ENCODE measurements at regions not wholly inside any gene's neighbourhood (a gene's known extent, or its start where the extent isn't known, plus 50 kb on each side); places are given as distances from the start of the nearest gene placed in this dataset.
A peak's percentile ranks its signal among the peaks of the same experiment; 100 is the strongest.

DNA sequence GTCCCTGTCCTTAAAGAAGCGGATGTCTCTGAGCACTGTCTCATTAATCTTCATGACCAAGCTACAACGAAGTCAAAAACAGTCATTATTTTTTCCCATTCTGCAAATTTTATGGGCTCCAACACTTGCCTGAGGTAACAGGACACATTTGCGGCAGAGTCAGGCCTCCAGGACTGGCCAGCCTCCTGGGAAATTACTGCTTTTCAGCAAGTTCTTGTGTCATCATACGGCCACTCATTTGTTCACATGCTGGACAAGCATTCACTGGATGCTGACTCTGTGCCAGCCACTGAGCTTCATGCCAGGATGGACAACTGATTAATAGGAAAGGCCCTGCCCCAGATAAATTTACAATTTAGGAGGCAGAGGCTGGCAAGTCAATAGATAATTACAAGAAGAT, 305.7 kb downstream of the ACTL7B start:
- DNase-seq (ENCODE audit: low spot score): no peak

DNA sequence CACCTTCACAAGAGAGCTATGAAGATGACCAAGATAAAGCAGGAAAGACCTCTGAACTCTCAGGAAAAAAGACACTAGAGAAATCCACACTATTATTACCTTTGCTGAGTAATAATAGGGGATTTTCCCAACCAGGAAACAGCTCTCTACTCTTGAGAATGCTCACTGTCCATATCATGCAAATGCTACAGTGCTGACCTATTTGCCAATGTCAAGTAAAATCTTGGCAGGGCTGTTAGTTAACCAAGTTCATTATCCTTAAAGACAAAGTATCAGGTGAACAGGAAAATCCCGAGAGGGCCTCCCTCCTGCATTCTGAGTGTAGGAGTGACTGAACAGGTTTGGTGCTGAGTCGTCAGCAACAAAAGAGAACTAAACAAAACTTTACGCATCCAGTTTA, 306.6 kb downstream of the ACTL7B start:
- DNase-seq (ENCODE audit: low spot score): no peak

- DNase-seq (ENCODE audit: low spot score): no peak
Measured at GRCh38 chr9:108547411-108548135, 308.2 kb downstream of the ACTL7B start.

GRCh38 chr9:108546215-108546614, 309.6 kb downstream of the ACTL7B start:
- DNase-seq (ENCODE audit: low spot score): no peak

- DNase-seq (ENCODE audit: low spot score): no peak
Measured at GRCh38 chr9:108545436-108545835, 310.4 kb downstream of the ACTL7B start.

DNA sequence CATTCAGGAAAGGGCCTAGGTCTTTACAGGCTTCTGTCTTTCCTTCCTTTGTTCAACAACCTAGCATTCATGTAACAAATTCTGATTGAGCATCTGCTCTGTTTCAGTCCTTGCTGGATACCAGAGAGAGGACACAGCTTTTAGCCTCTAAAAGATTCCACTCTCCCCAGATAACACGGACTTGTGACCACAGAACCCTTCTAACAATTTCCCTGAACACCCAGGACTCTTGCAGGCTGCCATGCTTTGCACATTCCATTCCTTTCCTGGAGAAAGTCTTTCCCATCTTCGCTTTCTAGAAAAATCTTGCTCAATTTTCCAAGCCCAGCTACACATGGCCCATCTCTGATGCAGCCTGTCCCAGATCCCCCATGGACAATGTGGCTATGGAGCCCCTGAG, 310.9 kb downstream of the ACTL7B start:
- DNase-seq (ENCODE audit: low spot score): no peak

DNA sequence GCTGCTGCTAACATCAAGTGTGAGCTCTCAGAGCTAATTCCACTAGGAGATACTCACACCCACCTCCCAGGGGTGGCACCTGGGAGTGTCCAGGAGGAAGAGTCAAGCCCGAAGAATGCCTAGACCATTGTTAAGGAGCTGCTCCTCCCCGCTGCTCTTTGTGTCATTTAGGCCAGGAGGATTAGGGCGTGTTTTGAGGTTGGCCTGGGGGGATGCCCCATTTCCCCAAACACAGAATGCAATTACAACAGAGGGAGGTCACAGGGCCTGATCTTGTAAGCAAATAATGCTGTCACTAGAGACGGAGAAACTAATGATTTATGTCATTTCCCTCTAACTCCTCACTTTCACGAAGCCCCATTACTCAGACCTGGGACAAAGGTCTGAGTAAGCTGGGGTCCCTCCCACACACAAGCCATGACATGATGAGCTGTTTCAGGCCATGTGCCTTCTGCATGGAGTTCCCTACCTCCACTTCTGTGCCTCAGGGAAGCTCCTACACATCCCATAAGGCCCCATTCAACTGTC, 312.5 kb downstream of the ACTL7B start:
- DNase-seq (ENCODE audit: low spot score): no peak

DNA sequence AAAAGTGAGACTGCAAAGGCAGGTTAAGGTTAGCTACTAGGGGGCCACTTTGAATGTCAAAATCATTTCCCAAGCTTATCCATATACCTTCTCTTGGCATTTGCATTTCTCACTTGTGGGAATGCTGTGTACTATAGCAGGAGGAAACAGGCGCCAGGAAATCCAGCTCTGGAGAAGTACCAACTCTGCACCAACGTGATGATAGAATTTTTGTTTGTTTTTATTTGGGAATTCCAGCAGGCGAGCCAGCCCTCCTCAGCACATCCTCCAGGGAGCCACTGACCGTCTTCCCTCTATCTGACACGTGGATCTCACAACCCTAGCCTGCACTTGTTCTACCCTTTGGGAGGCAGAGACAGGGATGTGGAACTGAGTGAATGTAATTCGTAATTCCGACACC, 318.0 kb downstream of the ACTL7B start:
- DNase-seq (ENCODE audit: low spot score): no peak

GRCh38 chr9:108536836-108537601, 318.8 kb downstream of the ACTL7B start:
- no peak for DNase-seq (ENCODE audit: low spot score)

GRCh38 chr9:108535526-108535925, 320.3 kb downstream of the ACTL7B start:
- no peak for DNase-seq (ENCODE audit: low spot score)

DNA sequence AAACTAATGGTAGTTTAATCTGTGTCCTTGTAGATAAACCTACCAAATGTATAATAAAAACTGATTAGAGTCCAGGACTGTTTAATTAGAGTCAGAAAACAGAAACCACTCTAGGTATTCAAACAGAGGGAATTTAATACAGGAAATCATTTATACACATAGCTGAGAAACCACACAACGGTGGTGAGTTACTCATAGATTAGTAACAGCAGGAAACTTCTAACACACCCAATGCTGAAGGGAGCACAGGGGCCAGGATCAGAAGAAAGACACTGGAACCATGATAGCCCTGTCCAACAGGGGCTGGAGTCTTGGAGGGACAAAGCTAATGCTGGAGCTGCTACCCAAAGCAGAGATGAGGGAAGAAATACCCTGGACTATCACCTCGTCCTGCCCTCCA, 321.0 kb downstream of the ACTL7B start:
- peak; percentile 88 for DNase-seq (ENCODE audit: low spot score)

DNA sequence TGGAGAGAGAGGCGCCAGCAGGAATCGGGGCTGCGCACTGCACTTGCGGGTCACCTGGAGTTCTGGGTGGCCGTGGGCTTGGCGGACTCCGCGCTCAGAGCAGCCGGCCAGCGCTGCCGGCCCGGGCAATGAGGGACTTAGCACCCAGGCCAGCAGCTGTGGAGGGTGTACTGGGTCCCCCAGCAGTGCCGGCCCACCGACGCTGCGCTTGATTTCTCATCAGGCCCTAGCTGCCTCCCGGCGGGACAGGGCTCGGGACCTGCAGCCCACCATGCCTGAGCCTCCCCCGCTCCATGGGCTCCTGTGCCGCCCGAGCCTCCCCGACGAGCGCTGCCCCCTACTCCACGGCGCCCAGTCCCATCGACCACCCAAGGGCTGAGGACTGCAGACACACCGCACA, 325.6 kb downstream of the ACTL7B start:
- no peak for DNase-seq (ENCODE audit: low spot score)

DNA sequence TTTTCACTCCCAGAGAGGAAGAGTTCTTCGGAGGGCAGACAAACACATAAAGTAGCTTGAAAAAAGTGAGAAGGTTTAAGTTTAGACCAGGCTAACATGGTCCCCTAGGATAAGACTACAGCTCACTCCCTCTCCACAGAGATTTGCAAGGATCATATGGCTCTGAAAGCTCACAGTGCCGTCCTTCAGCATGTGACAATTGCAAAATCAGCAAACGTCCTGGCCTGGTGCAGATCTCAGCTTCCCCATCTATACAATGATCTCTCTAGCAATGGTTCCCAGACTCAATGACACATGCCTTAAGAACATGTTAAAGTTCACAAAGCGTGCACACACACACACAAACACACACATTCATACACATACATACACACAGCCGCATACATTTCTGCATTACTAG, 327.6 kb downstream of the ACTL7B start:
- DNase-seq (ENCODE audit: low spot score): no peak

- DNase-seq (ENCODE audit: low spot score): no peak
Measured at GRCh38 chr9:108526518-108526917, 329.3 kb downstream of the ACTL7B start.

- no peak for DNase-seq (ENCODE audit: low spot score)
Measured at GRCh38 chr9:108525186-108525585, 330.6 kb downstream of the ACTL7B start.

GRCh38 chr9:108521063-108521590, 334.7 kb downstream of the ACTL7B start:
- peak; percentile 79 for DNase-seq (ENCODE audit: low spot score)

DNA sequence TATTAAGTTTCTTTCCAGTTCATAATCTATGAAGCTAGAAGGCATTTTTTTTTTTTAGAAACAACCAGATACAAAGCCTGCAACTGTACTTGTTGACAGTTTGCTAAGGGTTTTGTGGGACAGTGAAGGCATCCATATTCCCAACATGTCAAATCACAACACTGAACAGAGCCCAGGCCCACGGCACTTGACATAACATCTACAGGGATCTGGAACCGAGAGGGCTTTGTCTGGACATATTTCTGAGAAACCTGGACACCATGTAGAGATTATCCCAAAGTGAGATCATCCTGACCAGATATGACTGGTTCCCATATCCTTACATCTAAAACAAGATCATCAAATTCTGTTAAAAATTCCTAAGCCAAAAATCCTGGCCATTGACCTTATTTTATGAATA, 336.3 kb downstream of the ACTL7B start:
- DNase-seq (ENCODE audit: low spot score): no peak

DNA sequence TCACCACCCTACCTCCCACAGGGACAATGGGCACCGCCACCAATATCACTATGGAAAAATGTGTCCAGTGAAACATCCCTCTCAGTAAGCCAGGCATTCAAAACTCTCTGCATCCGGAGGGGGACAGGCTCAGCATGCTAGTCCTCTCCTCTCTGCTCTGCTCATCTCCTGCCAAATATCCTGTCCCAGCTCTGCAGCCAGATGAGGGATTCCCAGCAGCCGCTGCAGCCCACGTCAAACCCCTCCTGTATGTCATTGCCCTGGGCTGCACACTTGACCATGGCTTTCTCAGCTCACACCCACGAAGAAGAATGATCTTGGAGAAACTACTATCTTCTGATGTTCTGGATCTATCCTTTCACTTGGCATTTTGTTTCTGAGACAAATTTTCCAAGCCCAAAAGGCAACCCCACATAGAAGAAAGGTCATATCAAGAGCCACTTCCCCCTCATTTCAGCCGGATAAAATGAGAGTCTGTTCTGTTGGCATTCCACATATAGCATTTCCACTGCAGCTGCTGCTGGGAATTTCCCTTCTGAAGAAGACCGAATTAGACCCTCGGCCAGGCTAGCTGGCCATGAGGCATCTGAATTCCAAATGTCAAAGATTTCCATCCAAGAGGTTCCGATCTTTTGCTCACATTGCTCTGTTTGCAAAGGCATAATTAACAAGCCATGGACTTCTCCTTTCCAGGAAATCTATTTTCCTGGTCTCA, 338.0 kb downstream of the ACTL7B start:
- no peak for DNase-seq (ENCODE audit: low spot score)

DNA sequence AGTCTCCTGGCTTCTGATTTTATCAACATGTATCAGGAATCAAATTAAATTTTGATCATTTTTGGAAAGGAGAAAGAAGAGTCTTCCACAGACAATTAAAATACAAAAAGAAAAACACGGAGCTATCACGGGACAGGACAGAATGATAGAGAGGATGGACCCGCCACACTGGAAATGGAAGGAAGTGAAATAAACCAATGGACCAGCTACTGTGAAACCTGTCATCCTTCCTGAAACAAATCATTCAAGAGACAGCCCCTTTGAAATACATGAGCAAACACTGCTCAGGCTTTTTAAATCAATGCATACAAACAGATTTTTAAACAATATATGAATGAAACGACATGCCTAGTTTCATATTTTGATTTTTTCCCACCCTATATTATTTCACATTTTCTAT, 339.4 kb downstream of the ACTL7B start:
- no peak for DNase-seq (ENCODE audit: low spot score)

DNA sequence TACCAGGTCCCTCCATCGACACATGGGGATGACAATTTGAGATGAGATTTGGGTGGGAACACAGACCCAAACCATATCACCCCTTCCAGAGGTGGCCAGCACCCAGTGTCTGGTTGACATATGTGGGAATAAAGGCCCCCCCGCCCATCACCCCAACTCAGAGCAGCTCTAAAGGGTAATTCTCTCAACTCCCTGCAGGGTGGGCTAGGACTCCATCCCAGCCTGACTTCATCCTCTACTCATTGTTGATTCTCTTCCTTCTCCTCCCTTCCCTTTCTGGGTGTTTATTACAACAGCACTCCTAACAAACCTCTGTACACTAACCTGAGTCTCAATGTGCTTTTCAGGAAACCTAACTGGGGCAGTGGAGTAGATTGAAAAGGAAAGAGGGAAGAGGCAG, 339.9 kb downstream of the ACTL7B start:
- DNase-seq (ENCODE audit: low spot score): no peak

DNA sequence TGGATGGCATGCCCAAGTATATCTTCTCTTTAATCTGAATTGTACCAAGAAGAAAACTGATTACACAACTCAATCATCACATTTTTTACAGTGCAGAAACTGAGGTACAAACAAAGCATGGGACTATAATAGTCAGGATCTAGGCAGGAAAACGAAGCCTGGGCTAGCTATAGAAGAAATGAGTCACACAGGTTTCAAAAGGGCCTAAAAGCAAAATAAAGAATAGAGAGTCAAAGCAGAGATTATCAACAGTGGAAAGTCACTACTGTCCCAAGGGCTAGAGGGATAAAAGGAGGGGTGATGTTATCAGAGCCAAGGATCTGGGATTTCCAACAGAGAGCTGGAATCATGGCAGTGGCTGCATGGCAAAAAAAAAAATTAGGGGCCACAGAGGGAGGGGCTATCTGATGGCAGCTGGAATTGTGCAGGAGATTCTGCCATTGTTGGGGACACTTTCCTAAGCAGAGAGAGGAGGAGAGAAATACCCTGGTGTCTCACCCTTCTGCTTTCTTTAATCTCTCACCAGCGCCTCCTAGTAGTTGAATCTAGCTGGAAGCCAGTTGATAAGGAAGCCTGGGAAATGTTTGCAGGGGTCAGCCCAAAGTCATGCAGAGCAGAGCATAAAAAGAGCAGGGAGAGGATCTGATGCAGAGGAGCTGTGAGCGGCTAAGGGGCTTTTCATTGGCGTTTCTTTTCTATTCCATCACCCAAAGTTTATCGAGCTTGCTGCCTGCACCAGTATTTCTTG, 343.2 kb downstream of the ACTL7B start:
- DNase-seq (ENCODE audit: low spot score): no peak

DNA sequence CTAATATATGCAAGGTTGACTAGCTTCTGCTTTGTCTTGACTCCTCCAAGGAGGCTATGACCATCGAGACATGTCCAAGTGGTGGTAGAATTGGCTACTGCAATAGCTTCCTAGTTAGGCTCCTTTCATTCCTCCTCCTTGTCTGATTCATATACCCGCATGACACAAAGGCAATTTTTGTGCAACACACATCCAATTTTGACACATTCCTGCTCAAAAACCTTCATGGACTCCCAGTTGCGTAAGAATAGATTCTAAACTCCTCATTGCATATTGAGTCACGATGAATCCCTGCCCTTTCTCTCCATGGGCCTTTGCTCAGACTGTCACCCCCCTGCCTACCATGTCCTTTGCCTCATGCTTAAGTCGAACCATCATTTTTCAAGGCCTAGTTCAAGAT, 344.5 kb downstream of the ACTL7B start:
- DNase-seq (ENCODE audit: low spot score): peak; percentile 64
